ENCODE measurements at regions not wholly inside any gene's neighbourhood (a gene's known extent, or its start where the extent isn't known, plus 50 kb on each side); places are given as distances from the start of the nearest gene placed in this dataset.

DNA sequence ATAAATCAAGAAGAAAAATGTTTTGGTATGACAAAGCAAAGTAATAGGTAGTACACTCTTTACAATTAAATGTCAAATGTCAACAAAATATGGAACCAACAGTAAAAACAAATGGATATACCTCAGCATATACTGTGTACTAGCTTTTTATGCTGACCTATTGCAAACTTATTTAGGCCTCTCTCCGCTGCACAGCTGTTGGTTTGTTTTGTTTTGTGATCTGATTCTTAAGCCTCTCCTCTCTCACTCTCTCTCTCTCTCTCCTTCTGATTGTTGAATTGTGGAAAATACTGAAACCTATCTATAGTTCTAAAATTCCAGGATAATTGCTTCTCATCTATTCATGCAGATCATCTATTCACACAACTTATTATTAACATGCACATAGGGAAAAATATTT is 154.9 kb upstream of the ARHGAP28 start:
- Mint-ChIP-seq H3K27ac (ENCODE audit: unreplicated experiment) (no peak overlapping the region), H3K4me3 (ENCODE audit: unreplicated experiment) (no peak overlapping the region), H3K4me1 (ENCODE audit: unreplicated experiment) (no peaks in the 10 kb centered on the region), H3K36me3 (ENCODE audit: unreplicated experiment) (no peaks in the 10 kb centered on the region), H3K27me3 (ENCODE audit: unreplicated experiment) (peaks cover 26% of the 10 kb centered on the region), H3K9me3 (ENCODE audit: unreplicated experiment) (no peaks in the 10 kb centered on the region)
- no peak for DNase-seq (ENCODE audit: extremely low spot score, unreplicated experiment)
- TF ChIP-seq, protein P1, sequence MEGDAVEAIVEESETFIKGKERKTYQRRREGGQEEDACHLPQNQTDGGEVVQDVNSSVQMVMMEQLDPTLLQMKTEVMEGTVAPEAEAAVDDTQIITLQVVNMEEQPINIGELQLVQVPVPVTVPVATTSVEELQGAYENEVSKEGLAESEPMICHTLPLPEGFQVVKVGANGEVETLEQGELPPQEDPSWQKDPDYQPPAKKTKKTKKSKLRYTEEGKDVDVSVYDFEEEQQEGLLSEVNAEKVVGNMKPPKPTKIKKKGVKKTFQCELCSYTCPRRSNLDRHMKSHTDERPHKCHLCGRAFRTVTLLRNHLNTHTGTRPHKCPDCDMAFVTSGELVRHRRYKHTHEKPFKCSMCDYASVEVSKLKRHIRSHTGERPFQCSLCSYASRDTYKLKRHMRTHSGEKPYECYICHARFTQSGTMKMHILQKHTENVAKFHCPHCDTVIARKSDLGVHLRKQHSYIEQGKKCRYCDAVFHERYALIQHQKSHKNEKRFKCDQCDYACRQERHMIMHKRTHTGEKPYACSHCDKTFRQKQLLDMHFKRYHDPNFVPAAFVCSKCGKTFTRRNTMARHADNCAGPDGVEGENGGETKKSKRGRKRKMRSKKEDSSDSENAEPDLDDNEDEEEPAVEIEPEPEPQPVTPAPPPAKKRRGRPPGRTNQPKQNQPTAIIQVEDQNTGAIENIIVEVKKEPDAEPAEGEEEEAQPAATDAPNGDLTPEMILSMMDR (IDR thresholded peaks at IDR 0.05), result no peak

DNA sequence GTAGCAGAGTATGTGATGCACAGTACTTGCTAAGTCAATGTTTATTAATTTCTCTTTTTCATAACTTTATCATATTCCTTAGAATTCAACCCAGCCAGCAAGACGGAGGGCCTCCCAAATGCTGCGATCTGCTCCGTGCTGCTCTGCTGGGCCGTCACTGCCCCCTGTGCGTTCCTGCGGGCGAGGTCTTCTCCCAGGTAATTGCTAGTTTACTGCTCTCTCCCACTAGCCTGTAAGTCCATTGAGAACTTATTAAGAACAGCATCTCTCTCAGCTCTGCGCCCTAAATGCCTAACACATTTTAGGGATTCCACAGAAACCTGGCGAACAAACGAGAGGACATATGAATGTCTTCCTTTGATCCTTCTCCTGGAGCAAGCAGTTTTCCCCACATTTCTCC is 153.6 kb upstream of the ARHGAP28 start:
- peaks cover 37% of the 10 kb centered on the region for H3K27me3 Mint-ChIP-seq (ENCODE audit: unreplicated experiment)
- TF ChIP-seq, protein P1 (IDR thresholded peaks at IDR 0.05), result no peak

DNA sequence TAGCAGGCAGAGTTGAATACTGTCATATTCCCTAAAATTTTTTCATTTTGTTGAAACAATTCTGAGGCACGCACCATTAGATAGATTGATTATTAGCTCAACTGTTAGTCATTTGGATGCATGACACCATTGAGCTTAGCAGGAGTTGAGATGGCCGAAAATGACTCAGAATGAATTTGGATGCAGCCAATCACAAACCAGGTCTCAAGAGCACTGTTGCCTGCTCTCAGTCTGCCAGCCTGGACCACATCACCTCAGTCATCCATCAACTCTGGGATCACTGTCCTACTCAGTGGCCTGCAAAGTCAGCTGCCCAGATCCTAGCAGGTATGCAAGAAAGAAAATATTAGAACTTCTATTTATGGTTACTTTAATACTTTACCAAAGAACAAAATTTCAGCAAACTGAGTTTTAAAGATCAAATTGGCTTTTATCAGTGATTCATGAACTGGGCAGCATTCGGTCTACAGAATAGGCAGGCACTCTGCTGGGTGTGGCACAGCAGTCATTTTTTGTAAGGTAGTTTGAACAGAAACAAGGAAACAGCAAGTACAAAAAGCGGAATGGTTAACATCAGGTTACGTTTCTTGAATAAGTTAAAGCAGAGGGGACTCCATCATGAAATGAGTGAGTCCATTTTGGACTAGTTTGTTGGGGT is 152.7 kb upstream of the ARHGAP28 start:
- no peaks in the 10 kb centered on the region for H3K4me1 Mint-ChIP-seq (ENCODE audit: unreplicated experiment)
- no peaks in the 10 kb centered on the region for H3K36me3 Mint-ChIP-seq (ENCODE audit: unreplicated experiment)
- DNase-seq (ENCODE audit: extremely low spot score, unreplicated experiment), result no peak
- H3K4me3 Mint-ChIP-seq (ENCODE audit: unreplicated experiment), result no peak overlapping the region
- TF ChIP-seq, protein P1 (IDR thresholded peaks at IDR 0.05), result no peak
- H3K9me3 Mint-ChIP-seq (ENCODE audit: unreplicated experiment), result no peaks in the 10 kb centered on the region
- H3K27me3 Mint-ChIP-seq (ENCODE audit: unreplicated experiment), result peaks cover 38% of the 10 kb centered on the region
- no peak overlapping the region for H3K27ac Mint-ChIP-seq (ENCODE audit: unreplicated experiment)

More for the DNA sequence above, 153.6 kb upstream of the ARHGAP28 start:
- Mint-ChIP-seq H3K4me3 (ENCODE audit: unreplicated experiment) (no peak overlapping the region), H3K27ac (ENCODE audit: unreplicated experiment) (no peak overlapping the region), H3K9me3 (ENCODE audit: unreplicated experiment) (no peaks in the 10 kb centered on the region), H3K4me1 (ENCODE audit: unreplicated experiment) (no peaks in the 10 kb centered on the region), H3K36me3 (ENCODE audit: unreplicated experiment) (no peaks in the 10 kb centered on the region)
- DNase-seq (ENCODE audit: extremely low spot score, unreplicated experiment), result no peak

DNA sequence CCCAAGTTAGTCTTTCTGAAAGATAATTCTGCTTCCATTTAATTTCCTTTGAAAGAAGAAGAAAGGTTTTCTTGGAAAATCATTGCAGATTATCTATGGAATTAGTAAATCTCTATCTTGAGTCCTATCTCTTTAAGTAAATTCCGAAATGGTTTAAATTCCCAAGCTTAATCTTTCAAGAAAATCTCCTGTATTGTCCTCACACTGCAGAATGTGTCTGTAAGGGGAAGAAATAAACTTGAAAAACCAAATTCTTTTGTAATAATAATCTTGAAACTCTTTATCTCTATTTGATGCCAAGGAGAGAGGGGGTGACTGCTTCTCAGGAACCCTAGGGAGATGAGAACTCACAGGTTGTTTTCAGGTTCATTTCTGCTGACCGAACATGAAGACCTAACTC is 150.8 kb upstream of the ARHGAP28 start:
- H3K36me3 Mint-ChIP-seq (ENCODE audit: unreplicated experiment), result peaks cover under 1% of the 10 kb centered on the region
- TF ChIP-seq, protein P1 (IDR thresholded peaks at IDR 0.05), result no peak
- H3K27ac Mint-ChIP-seq (ENCODE audit: unreplicated experiment), result no peak overlapping the region
- H3K27me3 Mint-ChIP-seq (ENCODE audit: unreplicated experiment), result peaks cover 44% of the 10 kb centered on the region
- H3K9me3 Mint-ChIP-seq (ENCODE audit: unreplicated experiment), result peaks cover 10% of the 10 kb centered on the region
- H3K4me1 Mint-ChIP-seq (ENCODE audit: unreplicated experiment), result no peaks in the 10 kb centered on the region
- DNase-seq (ENCODE audit: extremely low spot score, unreplicated experiment), result no peak
- no peak overlapping the region for H3K4me3 Mint-ChIP-seq (ENCODE audit: unreplicated experiment)

DNA sequence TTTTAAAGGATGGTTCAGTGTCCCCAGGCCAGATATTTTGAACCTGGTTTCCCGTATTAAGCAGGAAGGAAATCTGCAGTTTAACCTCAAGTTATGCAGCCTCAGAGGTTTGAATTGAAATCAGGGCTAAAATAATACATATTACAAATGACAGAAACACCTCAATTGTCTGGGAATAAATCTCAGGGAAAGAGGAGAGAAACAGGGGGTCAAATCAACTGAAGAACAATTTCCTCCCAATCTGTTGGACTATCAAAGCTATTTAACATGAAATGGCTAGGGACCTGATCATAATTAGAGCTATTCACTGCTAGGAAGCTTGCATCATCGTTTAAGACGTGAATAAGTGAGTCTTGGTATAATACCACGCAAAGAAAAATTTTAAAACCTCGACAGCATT is 150.0 kb upstream of the ARHGAP28 start:
- DNase-seq (ENCODE audit: extremely low spot score, unreplicated experiment), result no peak
- Mint-ChIP-seq H3K27ac (ENCODE audit: unreplicated experiment) (no peak overlapping the region), H3K27me3 (ENCODE audit: unreplicated experiment) (peaks cover 49% of the 10 kb centered on the region), H3K4me3 (ENCODE audit: unreplicated experiment) (no peak overlapping the region), H3K4me1 (ENCODE audit: unreplicated experiment) (no peaks in the 10 kb centered on the region), H3K36me3 (ENCODE audit: unreplicated experiment) (peaks cover 5% of the 10 kb centered on the region), H3K9me3 (ENCODE audit: unreplicated experiment) (peaks cover 18% of the 10 kb centered on the region)
- TF ChIP-seq, protein P1 (IDR thresholded peaks at IDR 0.05), result no peak
